K562 (cell line): ENCODE measurements at regions not wholly inside any gene's neighbourhood (a gene's known extent, or its start where the extent isn't known, plus 50 kb on each side); places are given as distances from the start of the nearest gene placed in this dataset.

Source experiments
- ATAC-seq: fragments of 200-7000 bp; cut with Tn5 transposase; 3 replicates; pipeline ENCODE4 v1.9.1; 2020; ENCODE audit warnings: moderate library complexity
- BruUV-seq: library from RNA; stranded (reverse); fragments of 400-500 nt; replicated peaks from 2 replicates; lab custom pipeline; 2021; lab: Mats Ljungman, UMichigan
- CTCF ChIA-PET: fragments of 300-600 bp; formaldehyde crosslinking; extraction: SDS; loops from one replicate; lab custom pipeline; 2021; ENCODE audit warnings: low intra/inter-chr PET ratio; lab: Yijun Ruan, JAX
- POLR2A ChIA-PET: fragments of 300-600, 350-650 bp; sonication (Branson Sonifier 250); formaldehyde crosslinking; extraction: SDS; loops from one replicate; lab custom pipeline; 2021; ENCODE audit warnings: antibody characterized with exemption, inconsistent platforms; lab: Yijun Ruan, JAX
- DNase-seq, 4 experiments: peaks; one replicate each; pipeline versions ENCODE4 v3.0.0 to v3.0.0-alpha.2; 2011 to 2018; ENCODE audit warnings: low spot score in 3 of 4, mixed read lengths in 3 of 4; ENCODE audit errors: extremely low read depth in 1 of 4
- FAIRE-seq: peaks from 2 replicates; lab custom pipeline; 2011; peaks lifted over from hg19 to GRCh38; lab: Jason Lieb, UNC
- H2AFZ ChIP-seq: 2 replicates; pipeline ENCODE4 v1.6.0; 2011; ENCODE audit warnings: low read depth, low read length, control low read depth, inconsistent platforms
- H3K27ac ChIP-seq: fragments of 200-600 bp; 3 replicates; pipeline ENCODE4 v1.8.0; 2011; ENCODE audit warnings: low read depth, mild to moderate bottlenecking, control low read depth, inconsistent platforms, low read length, moderate library complexity, mixed read lengths; ENCODE audit errors: extremely low read depth
- H3K27me3 ChIP-seq, 2 experiments: fragments of 300-600 bp in 1 of 2; 2 replicates in 1 of 2; 3 replicates in 1 of 2; pipeline versions ENCODE4 v1.6.0 to v1.8.0; 2011; ENCODE audit warnings: inconsistent platforms in 2 of 2, low read length in 2 of 2, mild to moderate bottlenecking in 1 of 2, mixed read lengths in 1 of 2, moderate library complexity in 1 of 2; ENCODE audit not compliant: control insufficient read depth in 2 of 2, insufficient read depth in 2 of 2
- H3K36me3 ChIP-seq: fragments of 300-600 bp; 3 replicates; pipeline ENCODE4 v1.8.0; 2011; ENCODE audit warnings: mild to moderate bottlenecking, low read length, inconsistent platforms; ENCODE audit not compliant: control insufficient read depth, insufficient read depth
- H3K4me1 ChIP-seq, 2 experiments: fragments of 200-600 bp in 1 of 2; replicated peaks in 1 of 2; 2 replicates in 1 of 2; 3 replicates in 1 of 2; pipeline versions ENCODE4 v1.5.1 to v1.8.0; 2011; ENCODE audit warnings: inconsistent platforms in 2 of 2, low read length in 2 of 2, mild to moderate bottlenecking in 1 of 2, mixed read lengths in 1 of 2, moderate library complexity in 1 of 2; ENCODE audit not compliant: control insufficient read depth in 2 of 2, insufficient read depth in 2 of 2
- H3K4me2 ChIP-seq: 2 replicates; pipeline ENCODE4 v1.6.1; 2011; ENCODE audit warnings: low read length, control low read depth, inconsistent platforms, mixed read lengths; ENCODE audit not compliant: insufficient read depth
- H3K4me3 ChIP-seq: fragments of 200-600 bp; sonication (generic), shearing (Covaris generic); 2 replicates; pipeline ENCODE4 v1.5.1; 2016; ENCODE audit warnings: control low read depth, inconsistent platforms
- H3K79me2 ChIP-seq: fragments of 200-600 bp; 3 replicates; pipeline ENCODE4 v1.8.0; 2011; ENCODE audit warnings: low read length, inconsistent platforms; ENCODE audit not compliant: control insufficient read depth, insufficient read depth
- H3K9ac ChIP-seq, 2 experiments: 2 replicates each; pipeline versions ENCODE4 v1.6.0 to v1.6.1; 2011; ENCODE audit warnings: low read depth in 2 of 2, low read length in 2 of 2, control low read depth in 1 of 2, inconsistent platforms in 1 of 2, mild to moderate bottlenecking in 1 of 2, mixed read lengths in 1 of 2; ENCODE audit not compliant: insufficient read depth in 1 of 2
- H3K9me1 ChIP-seq: one replicate; pipeline ENCODE4 v1.6.0; 2011; ENCODE audit warnings: inconsistent platforms, mild to moderate bottlenecking, low read length, moderate library complexity; ENCODE audit not compliant: control insufficient read depth, insufficient read depth
- H3K9me3 ChIP-seq: replicated peaks from 2 replicates; pipeline ENCODE4 v1.5.1; 2011; ENCODE audit warnings: low read depth, low read length, inconsistent platforms; ENCODE audit not compliant: control insufficient read depth, insufficient read depth
- H4K20me1 ChIP-seq: replicated peaks from 2 replicates; pipeline ENCODE4 v1.6.1; 2011; ENCODE audit warnings: low read length, inconsistent platforms, mixed read lengths; ENCODE audit not compliant: control insufficient read depth, insufficient read depth
- HNRNPK ChIP-seq: fragments of 200-400 bp; formaldehyde crosslinking; IDR thresholded peaks from one replicate; pipeline ENCODE4 v1.6.1; 2018; ENCODE audit warnings: mild to moderate bottlenecking, low read depth, low read length; ENCODE audit not compliant: poor library complexity, severe bottlenecking
- KAT7 ChIP-seq: sonication (generic); formaldehyde crosslinking; IDR thresholded peaks from 2 replicates; pipeline ENCODE4 v1.8.0; 2022; ENCODE audit warnings: missing genetic modification reagents, mild to moderate bottlenecking, borderline replicate concordance
- MTF1 ChIP-seq: fragments of 250-450 bp; sonication (Bioruptor Pico); IDR thresholded peaks from 2 replicates; pipeline ENCODE4 v1.9.0; 2021; ENCODE audit warnings: moderate library complexity, mild to moderate bottlenecking, inconsistent platforms, borderline replicate concordance
- MXI1 ChIP-seq: IDR thresholded peaks from 2 replicates; pipeline ENCODE4 v1.6.1; 2011; ENCODE audit warnings: low read depth, mild to moderate bottlenecking, improper control_type of control experiment, low read length
- SMAD4 ChIP-seq: fragments of 250-450 bp; sonication (Bioruptor Pico); conservative IDR thresholded peaks from 2 replicates; pipeline ENCODE4 v1.8.0; 2021; ENCODE audit warnings: inconsistent platforms, mild to moderate bottlenecking, moderate library complexity
- ZNF143 ChIP-seq: sonication (generic); formaldehyde crosslinking; IDR thresholded peaks from 2 replicates; pipeline ENCODE4 v1.9.0; 2022; ENCODE audit warnings: mild to moderate bottlenecking, missing genetic modification reagents
- ZNF354B ChIP-seq: fragments of 250-450 bp; sonication (Bioruptor Pico); IDR thresholded peaks from 2 replicates; pipeline ENCODE4 v1.4.0; 2020
- WGBS: fragments of 100-300 bp; shearing (Covaris generic); methylation state at CpG from one replicate; pipeline ENCODE4 v1.1.6; 2016; ENCODE audit warnings: low coverage, mixed read lengths; ENCODE audit not compliant: insufficient coverage; ENCODE audit errors: missing lambda C conversion rate; 5-methylcytosine and 5-hydroxymethylcytosine counted together
- in situ Hi-C: fragments of 300-500 bp; cut with MboI; formaldehyde crosslinking; loops from 4 replicates; pipeline ENCODE4 v1.15.0; 2018; ENCODE audit warnings: inconsistent platforms, mixed read lengths
- intact Hi-C: fragments of 100-400 bp; cut with micrococcal nuclease; formaldehyde crosslinking; loops from 2 replicates; pipeline ENCODE4 v1.14.2; 2022
- TF ChIP-seq, protein P1 (sequence below): sonication (generic); formaldehyde crosslinking; IDR thresholded peaks from 2 replicates; pipeline ENCODE4 v1.8.1; 2023; ENCODE audit warnings: mild to moderate bottlenecking, missing genetic modification reagents
- TF ChIP-seq, protein P2 (sequence below): fragments of 250-450 bp; sonication (Bioruptor Pico); IDR thresholded peaks from 2 replicates; pipeline ENCODE4 v1.6.1; 2021; ENCODE audit warnings: mild to moderate bottlenecking
- TF ChIP-seq, protein P3 (sequence below): fragments of 250-450 bp; sonication (Bioruptor Pico); IDR thresholded peaks from 2 replicates; pipeline ENCODE4 v1.8.0; 2022; ENCODE audit warnings: inconsistent platforms

DNA sequence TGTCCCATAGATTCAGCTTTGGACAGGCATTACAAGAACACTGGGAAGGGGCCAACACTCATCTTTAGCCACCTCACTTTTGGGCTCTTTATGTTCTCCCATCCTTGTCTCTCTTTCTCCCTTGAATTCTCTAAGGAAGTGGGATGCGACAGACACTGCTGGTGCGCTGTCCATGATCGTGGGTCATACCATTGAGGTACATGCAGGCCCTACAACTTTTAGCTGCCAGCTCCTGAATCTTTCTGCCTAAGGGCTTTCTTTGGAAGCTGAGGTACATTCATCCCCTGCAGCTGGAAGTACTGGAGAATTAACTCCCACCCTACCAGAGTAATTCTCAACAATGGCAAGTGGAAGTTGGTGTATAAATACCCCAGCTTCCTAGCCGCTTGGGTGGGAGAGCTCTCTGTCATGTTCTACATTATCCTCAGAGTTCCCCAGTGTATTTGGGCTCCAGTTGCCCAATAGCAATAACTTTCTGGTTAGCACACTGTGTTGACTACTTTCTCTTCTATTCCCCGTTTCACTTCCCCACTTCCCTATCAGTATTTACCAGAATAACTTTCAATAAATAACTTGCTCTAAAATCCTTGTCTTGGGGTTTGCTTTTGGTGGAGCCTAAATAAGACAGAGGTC, 75.6 kb upstream of the ADRA1D start:
- FAIRE-seq: no peak
- in situ Hi-C loops: no loop called here

More for the DNA sequence above, 75.6 kb upstream of the ADRA1D start:
- Histone ChIP-seq H3K36me3 (no peaks in the 10 kb centered on the region), H3K4me1 (no peaks in the 10 kb centered on the region), H3K9me3 (no peaks in the 10 kb centered on the region), H3K27ac (no peak overlapping the region), H3K27me3 (peaks cover 0 to 30% of the 10 kb centered on the region in 2 experiments; a peak in 2 of 5 replicates), H3K4me2 (no peak overlapping the region), H3K4me3 (no peak overlapping the region), H3K9ac (no peak overlapping the region), H3K79me2 (no peaks in the 10 kb centered on the region), H4K20me1 (no peaks in the 10 kb centered on the region), H2AFZ (no peak overlapping the region), H3K9me1 (no peaks in the 10 kb centered on the region)
- DNase-seq (no peak), ATAC-seq (no peak)
- no TSS peak for BruUV-seq
- ChIA-PET CTCF (no interaction called here), POLR2A (no interaction called here)
- intact Hi-C loops: no loop called here
- TF ChIP-seq, protein P1, sequence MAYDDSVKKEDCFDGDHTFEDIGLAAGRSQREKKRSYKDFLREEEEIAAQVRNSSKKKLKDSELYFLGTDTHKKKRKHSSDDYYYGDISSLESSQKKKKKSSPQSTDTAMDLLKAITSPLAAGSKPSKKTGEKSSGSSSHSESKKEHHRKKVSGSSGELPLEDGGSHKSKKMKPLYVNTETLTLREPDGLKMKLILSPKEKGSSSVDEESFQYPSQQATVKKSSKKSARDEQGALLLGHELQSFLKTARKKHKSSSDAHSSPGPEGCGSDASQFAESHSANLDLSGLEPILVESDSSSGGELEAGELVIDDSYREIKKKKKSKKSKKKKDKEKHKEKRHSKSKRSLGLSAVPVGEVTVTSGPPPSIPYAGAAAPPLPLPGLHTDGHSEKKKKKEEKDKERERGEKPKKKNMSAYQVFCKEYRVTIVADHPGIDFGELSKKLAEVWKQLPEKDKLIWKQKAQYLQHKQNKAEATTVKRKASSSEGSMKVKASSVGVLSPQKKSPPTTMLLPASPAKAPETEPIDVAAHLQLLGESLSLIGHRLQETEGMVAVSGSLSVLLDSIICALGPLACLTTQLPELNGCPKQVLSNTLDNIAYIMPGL (CRISPR knock-in tag): no peak
- no peak for TF ChIP-seq KAT7 (CRISPR knock-in tag)
- TF ChIP-seq, protein P2, sequence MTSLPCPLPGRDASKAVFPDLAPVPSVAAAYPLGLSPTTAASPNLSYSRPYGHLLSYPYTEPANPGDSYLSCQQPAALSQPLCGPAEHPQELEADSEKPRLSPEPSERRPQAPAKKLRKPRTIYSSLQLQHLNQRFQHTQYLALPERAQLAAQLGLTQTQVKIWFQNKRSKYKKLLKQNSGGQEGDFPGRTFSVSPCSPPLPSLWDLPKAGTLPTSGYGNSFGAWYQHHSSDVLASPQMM: no peak
- TF ChIP-seq MTF1 (CRISPR knock-in tag): no peak
- TF ChIP-seq, protein P3, sequence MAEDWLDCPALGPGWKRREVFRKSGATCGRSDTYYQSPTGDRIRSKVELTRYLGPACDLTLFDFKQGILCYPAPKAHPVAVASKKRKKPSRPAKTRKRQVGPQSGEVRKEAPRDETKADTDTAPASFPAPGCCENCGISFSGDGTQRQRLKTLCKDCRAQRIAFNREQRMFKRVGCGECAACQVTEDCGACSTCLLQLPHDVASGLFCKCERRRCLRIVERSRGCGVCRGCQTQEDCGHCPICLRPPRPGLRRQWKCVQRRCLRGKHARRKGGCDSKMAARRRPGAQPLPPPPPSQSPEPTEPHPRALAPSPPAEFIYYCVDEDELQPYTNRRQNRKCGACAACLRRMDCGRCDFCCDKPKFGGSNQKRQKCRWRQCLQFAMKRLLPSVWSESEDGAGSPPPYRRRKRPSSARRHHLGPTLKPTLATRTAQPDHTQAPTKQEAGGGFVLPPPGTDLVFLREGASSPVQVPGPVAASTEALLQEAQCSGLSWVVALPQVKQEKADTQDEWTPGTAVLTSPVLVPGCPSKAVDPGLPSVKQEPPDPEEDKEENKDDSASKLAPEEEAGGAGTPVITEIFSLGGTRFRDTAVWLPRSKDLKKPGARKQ: no peak
- TF ChIP-seq HNRNPK: no peak
- no peak for TF ChIP-seq ZNF354B (CRISPR knock-in tag)
- TF ChIP-seq MXI1: no peak
- no peak for TF ChIP-seq SMAD4
- TF ChIP-seq ZNF143: no peak
- 4% methylated on average over 5 of the region's 5 CpGs for WGBS
